ENCODE measurements at regions not wholly inside any gene's neighbourhood (a gene's known extent, or its start where the extent isn't known, plus 50 kb on each side); places are given as distances from the start of the nearest gene placed in this dataset.
"Not testable (repeated sequence)": the region's sequence is repeated elsewhere in the genome, so short reads cannot be mapped to it uniquely, and the experiment has no call there.

DNA sequence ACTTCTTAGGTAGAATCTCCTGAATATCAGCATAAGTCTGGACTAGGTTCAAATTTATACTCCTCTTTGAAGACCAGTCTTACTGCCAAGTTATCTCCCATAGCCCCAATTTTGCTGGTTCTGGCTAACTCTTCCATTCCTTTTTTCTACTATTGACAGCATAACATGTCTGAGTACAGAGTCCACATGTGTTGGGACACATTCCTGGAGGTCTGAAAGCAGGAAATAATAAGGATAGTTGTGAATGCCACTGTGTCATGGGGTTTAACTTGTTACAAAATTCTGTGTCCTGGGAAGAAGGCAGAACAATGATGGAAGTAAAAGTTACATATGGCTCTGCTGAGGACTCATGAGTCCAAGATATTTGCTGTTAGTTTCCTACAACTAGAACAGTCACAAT lies 57.4 kb upstream of the ZBTB20 start:
- no peak for DNase-seq (ENCODE audit: low read depth)

DNA sequence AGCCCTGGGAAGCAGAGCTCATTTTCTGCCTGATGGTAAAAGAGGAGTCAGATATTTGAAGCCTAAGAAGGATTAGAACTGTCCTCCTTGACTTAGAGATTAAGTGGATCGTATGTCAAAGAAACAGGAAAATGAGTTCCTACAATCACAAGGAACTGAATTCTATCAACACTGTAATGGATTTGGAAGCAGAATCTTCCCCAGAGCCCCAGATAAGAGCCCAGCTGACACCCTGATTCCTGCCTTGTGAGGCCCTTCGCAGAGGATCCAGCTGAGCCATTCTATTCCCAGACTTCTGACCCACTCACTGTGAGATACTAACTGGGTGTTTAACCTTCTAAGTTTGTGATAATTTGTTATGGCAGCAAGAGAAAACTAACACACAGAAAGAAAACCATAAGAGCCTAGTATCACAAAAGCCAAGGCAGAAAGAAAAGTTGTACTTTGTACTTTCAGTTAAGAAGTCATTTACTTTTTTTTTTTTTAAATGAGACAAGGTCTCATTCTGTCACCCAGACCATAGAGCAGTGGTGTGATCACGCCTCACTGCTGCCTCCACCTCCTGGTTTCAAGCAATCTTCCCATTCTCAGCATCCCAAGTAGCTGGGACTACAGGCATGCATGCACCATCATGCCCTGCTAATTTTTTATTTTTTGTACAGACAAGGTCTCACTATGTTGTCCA lies 61.1 kb upstream of the ZBTB20 start:
- no peak for DNase-seq (ENCODE audit: low read depth)

DNA sequence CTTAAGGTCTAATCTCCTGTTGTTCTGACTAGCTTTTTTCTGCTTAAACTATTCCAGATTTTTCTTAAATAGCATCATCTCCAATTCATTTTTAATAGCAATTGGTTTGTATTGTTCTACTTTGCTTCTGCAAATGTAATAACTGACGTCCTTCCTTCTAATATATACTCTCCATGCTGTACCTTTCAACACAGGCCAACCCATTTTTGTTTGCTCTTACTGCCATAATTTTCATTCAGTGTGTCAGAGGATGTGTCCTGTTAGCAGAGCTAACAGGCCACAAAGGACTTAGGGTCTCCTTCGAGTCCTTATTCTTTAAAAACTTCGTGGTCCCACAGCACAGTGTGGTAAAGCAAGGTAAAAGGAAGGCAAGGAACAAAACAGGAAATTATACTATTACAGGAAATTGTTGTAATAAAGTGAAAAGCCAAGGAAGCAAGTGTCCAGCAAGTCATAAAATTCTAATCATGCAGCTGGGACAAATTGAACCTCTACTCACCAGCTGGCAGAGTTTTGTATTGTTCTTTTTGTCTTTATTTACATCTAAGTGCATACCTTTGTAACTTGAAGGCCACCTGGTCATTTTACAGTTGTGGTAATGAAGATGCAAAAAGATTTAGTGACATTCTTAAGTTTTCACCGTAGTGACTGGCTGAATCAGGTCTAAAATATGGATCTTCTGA lies 64.9 kb upstream of the ZBTB20 start:
- no peak for DNase-seq (ENCODE audit: low read depth)

DNA sequence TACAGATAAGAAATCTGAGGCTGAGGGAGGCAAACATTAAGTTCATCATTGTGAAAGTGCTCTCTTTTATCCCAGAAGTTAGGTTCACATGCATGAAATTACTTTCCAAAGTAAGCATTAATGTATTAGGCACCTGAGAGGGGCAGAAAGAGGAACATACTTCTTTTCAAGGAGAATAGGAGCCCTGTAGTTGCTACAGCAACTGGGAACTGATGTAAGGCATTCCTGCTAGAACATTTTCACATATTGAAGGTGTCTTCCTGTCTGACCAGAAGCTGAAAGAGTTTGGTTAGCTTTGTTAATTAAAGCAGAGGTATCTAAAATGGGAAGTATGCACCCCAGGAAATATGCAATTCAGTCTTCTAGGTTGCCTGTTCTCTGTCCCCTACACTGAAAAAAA lies 65.5 kb upstream of the ZBTB20 start:
- DNase-seq (ENCODE audit: low read depth) = no peak

DNA sequence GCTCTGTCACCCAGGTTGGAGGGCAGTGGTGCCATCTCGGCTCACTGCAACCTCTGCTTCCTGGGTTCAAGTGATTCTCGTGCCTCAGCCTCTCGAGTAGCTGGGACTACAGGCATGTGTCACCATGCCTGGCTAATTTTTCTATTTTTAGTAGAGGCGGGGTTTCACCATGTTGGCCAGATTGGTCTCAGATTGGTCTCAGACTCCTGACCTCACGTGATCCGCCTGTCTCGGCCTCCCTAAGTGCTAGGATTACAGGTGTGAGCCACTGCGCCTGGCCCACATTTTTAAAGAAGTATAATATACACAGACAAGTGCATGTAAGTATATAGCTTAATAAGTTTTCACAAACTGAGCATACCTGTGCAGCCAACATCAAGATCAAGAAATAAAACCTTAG lies 66.0 kb upstream of the ZBTB20 start:
- DNase-seq (ENCODE audit: low read depth) = not testable (repeated sequence)

DNA sequence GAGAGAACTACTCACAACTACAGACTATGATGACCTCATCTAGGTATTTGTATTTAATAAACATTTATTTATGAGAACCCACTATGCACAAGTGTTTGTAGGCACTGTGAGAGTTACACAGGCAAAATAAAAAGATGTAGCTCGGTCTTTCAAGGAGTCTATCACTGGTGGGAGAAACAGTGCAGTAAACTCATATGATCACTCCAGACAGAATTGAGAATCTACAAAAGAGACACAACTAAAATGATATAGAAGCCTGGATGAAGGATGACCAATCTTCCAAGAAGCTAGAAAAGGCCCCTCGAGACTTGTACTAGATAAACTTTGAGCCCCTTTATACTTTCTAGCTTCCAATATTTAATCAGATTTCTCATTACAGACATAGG lies 70.2 kb upstream of the ZBTB20 start:
- no peak for DNase-seq (ENCODE audit: low read depth)

DNA sequence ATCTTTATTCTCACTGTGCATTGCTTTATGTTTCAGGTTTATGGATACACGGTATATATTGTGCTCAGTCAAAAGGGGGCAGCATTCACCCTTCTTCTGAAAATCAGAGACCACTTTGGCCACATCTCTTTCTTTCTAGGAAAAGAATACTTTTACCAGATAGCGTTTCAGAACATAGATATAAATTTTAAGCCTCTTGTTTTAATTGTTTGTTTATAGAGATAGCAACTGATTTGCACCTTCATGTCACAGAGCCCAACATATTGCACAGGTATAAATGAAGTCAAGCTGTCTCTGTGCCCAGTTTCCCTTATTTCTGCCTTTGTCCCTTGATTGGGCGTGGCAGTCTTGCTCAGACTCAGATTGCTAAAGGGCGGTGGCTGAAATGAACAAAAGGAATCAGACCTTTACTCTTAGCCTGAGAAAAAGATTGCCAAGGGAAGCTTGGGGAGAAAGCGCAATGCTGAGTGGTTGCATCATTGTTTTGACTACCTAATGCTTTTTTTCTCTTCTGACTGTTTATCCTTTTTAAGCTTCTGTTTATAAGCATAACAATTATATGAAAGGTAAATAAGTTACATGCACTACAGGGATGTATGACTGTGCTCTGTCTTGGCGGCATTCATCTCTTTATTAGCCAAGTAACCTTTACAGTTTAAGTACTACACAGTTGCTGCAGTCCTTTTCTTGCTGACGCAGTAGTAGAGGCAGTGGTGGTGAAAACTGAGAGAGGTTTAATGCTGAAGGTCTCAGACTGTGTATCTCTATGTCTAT lies 70.8 kb upstream of the ZBTB20 start:
- DNase-seq (ENCODE audit: low read depth) = peak; percentile 60

- DNase-seq (ENCODE audit: low read depth) = no peak
These were observed 71.8 kb upstream of the ZBTB20 start for GRCh38 chr3:115218859-115219258.

DNA sequence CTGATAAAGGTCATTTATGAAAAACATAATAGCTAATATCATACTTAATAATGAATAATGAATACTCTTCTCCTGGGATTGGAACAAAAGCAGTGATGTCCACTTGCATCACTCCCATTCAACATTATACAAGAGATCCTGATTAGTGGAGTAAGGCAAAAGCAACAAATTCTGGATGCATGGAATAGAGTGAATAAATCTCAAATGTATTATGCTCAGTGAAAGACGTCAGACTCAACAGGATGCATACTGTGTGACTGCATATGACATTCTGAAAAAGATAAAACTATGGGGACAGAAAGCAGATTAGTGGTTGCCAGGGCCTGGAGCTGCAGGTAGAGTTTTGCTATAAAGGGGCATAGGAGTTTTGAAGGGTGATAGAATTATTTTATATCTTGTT lies 77.6 kb upstream of the ZBTB20 start:
- DNase-seq (ENCODE audit: low read depth) = no peak

DNA sequence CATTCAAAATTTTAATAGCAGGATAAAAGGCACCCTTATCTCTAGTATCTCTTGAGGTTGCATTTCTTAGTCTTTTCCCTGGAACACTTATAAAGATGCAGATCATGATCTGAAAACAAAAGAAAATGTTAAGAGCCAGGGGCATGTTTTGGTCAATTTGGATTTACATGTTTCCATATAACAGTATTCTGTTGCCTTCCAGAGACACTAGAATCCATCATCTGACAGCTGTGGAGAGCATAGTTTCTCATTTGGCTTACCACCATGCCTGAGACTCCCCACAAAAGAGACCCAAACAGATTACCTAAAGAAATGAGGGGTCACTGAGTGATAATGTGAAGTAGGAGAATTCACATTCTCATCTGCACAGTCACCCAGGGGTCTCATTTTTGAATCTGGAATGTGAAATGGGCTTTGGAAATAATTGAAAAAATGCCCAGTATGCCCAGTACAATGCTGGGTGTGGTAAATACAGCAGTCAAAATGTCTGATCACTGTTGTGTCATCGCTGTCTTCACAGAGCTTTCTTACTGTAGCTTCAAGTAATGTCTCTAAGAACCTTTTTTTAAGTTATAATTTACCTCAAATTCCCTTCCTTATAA lies 79.9 kb upstream of the ZBTB20 start:
- peak; percentile 63 for DNase-seq (ENCODE audit: low read depth)

DNA sequence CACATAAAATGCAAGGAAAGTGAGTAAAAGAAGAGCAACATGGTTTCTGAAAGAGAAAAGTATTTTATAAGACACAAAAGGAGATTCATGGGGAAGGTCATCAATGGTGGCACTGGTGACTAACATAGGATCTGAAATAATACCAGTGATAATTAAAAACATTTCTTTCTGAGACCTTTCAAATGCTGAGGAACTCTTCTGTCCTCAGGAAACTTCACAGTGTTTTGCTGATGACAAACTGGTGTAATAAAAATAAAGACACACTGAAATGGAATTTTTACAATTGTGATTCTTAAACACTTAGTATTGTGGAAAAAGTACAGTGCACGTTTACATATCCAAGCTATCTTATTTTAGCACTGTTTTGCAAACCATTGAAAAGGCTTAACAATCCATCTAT lies 80.4 kb upstream of the ZBTB20 start:
- DNase-seq (ENCODE audit: low read depth) = no peak

DNA sequence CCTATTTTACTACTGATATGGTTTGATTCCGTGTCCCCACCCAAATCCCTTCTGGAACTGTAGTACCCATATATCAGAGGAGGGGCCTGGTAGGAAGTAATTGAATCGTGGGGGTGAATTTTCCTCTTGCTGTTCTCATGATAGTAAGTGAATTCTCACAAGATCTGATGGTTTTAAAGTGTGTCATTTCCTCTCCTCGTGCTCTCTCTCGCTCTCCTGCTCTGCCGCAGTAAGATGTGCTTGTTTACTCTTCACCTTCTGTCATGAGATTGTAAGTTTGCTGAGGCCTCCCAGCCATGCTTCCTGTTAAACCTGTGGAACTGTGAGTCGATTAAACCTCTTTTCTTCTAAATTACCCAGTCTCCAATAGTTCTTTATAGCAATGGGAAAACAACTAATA lies 81.2 kb upstream of the ZBTB20 start:
- DNase-seq (ENCODE audit: low read depth) = no peak

DNA sequence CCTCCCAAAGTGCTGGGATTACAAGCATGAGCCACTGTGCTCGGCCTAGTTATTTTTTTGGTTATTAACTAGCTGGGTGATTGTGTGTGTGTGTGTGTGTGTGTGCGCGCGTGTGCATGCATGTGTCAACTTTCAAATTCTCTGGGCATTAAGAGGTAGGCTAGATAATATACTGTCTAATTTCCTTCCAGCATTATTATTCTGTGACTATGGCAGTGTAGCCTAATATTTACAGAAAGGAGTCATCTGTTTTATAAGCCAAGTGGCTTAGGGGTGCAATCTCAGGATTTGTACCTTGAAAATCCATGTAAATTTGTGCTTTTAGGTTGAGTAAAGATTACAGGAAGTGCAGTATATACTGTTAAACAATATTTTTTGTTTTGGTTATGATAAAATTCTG lies 85.1 kb upstream of the ZBTB20 start:
- no peak for DNase-seq (ENCODE audit: low read depth)

DNA sequence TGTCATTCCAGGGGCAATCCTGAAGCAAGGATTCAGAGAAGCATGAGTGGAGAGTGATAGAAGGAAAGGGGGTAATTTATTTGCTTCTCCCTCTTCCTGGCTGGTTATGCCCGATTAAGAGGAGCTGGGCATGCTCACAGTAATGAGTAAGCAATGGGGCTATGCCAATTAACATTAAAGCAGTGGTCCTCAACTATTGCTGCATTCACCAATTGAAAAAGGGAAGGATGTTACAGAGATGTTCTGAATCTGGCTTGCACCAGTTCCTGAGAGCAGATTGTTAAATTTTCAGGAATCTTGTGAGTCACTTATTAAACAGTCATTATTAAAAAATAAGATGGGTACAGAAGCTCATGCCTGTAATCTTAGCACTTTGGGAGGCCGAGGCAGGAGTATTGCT lies 85.9 kb upstream of the ZBTB20 start:
- DNase-seq (ENCODE audit: low read depth) = no peak

DNA sequence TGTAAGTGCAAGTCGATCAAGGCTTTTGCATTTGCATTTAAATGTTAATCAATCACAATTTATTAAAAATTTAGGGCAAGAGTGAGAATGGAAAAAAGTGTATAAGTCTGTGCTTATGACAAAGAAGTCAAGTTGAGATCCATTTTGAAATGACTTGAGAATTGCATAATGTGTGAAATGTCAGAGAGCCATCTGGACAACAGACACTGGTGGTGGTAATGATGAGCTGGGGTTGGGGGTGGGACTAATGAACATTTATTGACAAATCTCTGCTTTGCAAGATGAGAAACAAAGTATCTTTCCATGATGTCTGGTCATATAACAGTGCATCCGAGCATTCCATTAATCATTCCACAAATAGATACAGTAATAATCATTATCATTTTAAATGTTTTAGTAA lies 89.4 kb upstream of the ZBTB20 start:
- no peak for DNase-seq (ENCODE audit: low read depth)

DNA sequence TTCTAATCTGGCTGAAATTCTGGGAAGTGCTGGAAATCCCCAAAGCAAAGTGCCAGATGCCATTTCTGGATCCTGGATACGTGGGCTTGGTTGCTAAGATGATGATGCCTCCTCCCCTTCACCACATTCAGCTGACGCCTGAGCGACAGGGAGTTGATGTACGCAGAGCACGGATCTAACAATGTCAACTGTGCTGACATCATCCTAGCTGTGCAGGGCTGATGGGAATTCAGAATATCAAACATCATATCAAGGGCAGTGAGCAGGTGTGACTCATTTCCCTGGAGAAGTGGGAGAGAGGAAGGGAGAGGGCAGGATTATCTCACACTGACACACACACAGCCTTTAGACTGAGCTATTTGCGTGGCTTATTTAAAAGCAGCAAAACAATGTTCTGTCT lies 92.6 kb upstream of the ZBTB20 start:
- DNase-seq (ENCODE audit: low read depth) = peak; percentile 99

DNA sequence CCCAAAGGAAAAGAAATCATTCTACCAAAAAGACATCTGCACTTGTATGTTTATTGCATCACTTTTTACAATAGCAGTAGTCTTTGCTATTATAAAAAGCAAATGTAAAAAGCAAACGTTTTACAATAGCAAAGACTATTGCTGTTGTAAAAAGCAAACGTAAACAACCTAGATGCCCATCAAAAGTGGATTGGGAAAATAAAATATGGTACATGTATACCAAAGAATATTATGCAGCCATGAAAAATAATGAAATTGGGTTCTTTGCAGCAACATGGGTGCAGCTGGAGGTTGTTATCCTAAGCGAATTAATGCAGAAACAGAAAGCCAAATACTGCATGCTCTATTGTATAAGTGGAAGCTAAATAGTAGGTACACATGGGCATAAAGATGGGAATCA lies 97.3 kb upstream of the ZBTB20 start:
- no peak for DNase-seq (ENCODE audit: low read depth)

DNA sequence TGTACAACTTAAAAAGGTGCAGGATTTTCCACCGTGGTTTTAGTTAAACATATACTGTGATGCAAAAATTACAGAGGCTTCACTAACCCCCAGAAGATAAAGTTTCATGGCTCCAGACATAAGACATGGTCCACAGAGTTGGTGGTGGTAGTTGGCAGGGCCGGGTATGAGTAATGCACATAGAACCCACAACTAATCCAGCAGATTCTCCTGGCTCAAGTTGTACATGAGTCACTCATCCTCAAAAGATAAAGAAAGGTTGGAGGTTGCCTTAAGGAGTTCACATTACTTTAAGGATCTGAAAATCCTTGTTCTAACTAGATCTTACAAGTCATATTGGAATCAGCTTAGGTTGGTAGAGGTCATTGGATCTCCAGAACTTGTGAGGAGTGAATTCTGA lies 98.3 kb upstream of the ZBTB20 start:
- DNase-seq (ENCODE audit: low read depth) = peak; percentile 88

- DNase-seq (ENCODE audit: low read depth) = no peak
These were observed 98.8 kb upstream of the ZBTB20 start for GRCh38 chr3:115245899-115246298.

- DNase-seq (ENCODE audit: low read depth) = no peak
These were observed 99.5 kb upstream of the ZBTB20 start for GRCh38 chr3:115246461-115247020.

GRCh38 chr3:115248274-115248673 lies 101.2 kb upstream of the ZBTB20 start:
- no peak for DNase-seq (ENCODE audit: low read depth)

DNA sequence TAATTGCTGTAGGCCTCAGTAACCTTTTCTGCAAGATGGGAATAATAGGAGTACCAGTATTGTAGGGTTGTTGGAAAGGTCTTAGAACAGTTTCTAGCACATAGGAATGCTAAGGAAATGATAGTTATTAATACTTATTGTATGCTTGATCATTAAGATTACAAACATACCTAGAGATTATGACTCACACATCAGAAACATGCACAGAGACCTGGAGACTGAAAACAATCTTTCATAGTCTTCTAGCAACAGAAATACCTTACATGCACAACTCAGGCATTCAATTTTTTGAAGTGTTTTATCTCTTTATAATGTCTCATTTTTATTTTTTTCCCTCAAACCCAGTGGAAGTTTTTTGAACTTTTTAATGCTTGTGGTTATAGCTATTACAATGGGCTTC lies 104.4 kb upstream of the ZBTB20 start:
- DNase-seq (ENCODE audit: low read depth) = no peak
